HL-60 (cell line): ENCODE measurements at regions not wholly inside any gene's neighbourhood (a gene's known extent, or its start where the extent isn't known, plus 50 kb on each side); places are given as distances from the start of the nearest gene placed in this dataset.

ENCODE experiments used
- CTCF ChIP-seq: IDR thresholded peaks from one replicate; pipeline ENCODE4 v1.5.1; 2011; ENCODE audit warnings: low read length, control low read depth, inconsistent platforms; ENCODE audit not compliant: insufficient read depth
- POLR2AphosphoS5 ChIP-seq: IDR thresholded peaks from 2 replicates; pipeline ENCODE4 v1.6.1; 2012; ENCODE audit warnings: low read depth
- REST ChIP-seq: IDR thresholded peaks from 2 replicates; pipeline ENCODE4 v1.6.1; 2012; ENCODE audit warnings: low read depth; ENCODE audit not compliant: insufficient replicate concordance

DNA sequence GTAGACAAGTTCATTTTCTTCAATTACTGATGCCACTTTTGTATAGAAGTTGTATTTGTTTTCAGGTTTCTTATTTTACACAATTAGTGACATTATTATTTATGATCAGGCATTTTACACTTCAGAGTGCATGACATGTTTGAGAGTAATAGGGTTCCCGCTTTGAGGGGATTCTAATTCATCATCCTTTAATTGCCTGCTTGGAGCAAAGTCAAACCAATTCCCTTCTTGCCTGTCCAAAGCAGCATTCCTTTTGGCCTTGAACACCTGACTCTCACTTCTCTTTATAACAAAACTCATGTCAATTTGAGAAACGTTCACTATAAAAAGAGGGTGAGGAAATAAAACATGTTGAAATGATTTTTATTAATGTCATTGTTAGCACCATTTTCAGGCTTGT lies 1149.4 kb downstream of the NXPH1 start:
- no peak for TF ChIP-seq CTCF
- TF ChIP-seq POLR2AphosphoS5 = no peak
- TF ChIP-seq REST = no peak
